Erythroblast (primary cell): ENCODE measurements at regions not wholly inside any gene's neighbourhood (a gene's known extent, or its start where the extent isn't known, plus 50 kb on each side); places are given as distances from the start of the nearest gene placed in this dataset.

Experiments used
- DNase-seq, 2 experiments: peaks; one replicate each; lab custom pipeline; 2025; lab: John Stamatoyannopoulos, UW
- GATA1 ChIP-seq: IDR thresholded peaks from 2 replicates; pipeline ENCODE4 v1.6.1; 2011; ENCODE audit warnings: low read depth, mild to moderate bottlenecking, control low read depth, low read length, moderate library complexity
- POLR2A ChIP-seq: IDR thresholded peaks from 2 replicates; pipeline ENCODE4 v1.6.1; 2011; ENCODE audit warnings: mild to moderate bottlenecking, low read length

DNA sequence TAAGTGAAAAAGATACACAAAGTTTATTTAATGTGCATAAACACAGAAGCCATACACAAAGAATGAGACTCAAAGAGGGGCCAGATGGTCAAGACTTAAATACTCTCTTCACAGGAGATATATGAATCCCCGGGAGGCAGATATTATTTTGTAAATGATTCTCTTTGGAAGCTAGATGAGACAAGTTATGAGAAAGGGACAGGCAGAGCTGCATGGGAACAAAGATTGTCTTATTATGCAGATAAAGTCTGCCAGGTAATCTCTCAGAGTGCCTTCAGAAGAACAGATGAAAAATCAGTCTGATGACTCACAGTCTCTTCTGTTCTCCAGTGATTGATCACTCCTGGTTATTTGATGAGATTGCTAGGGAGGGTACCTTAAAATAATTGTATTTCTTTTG is 89.0 kb downstream of the NAF1 start:
- TF ChIP-seq POLR2A: no peak
- TF ChIP-seq GATA1: no peak
- no peak for DNase-seq

DNA sequence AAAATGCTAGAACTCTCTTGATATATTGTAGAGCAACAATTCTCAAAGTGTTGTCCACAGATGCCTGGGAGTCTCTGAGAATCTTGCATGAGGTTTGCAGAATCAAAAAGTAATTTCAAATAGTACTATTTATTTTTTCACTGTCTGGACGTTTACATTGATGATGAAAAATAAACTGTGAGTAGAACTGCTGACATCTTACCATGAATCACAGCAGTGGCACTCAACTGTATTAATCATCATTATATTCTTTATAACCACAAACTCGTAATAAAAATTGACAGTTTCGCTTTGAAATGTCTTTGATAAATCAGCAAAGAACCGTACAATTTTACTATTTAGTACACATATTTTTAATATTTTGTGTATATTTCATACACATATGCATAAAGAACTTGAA is 94.5 kb downstream of the NAF1 start:
- no peak for DNase-seq
- no peak for TF ChIP-seq GATA1
- no peak for TF ChIP-seq POLR2A

DNA sequence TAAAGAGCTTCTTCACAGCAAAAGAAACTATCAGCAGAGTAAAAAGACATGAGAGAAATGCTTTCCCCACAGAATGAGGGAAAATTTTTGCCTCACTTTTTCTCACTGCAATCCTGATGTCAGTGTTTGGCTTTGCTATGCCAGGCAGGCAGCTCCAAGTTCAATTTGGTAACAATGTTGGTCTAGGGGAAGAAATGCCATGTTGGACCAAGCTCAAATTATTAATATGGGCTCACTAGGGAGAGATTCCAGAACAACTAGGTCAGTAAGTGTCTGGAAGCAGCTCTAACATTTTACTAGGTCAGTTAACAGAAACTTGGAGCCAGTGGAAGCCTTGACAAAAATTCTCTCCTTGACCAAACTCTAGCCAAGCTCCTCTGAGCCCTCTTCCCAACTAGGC is 95.4 kb downstream of the NAF1 start:
- TF ChIP-seq GATA1 (no peak), POLR2A (no peak)
- DNase-seq: no peak

DNA sequence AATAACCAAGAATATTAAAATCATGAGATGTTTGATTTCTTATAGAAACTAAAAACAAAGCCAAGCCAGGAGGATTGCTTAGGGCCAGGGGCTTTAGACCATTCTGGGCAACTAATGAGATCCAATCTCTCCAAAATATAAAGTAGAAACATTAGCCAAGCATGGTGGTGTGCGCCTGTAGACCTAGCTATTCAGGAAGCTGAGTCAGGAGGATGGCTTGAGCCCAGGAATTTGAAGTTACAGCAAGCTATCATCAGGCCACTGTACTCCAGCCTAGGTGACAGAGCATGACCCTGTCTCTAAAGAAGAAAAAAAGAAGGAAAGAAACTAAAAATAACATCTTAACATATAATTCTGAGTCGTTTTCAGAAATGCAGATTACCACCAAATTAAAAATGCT is 96.7 kb downstream of the NAF1 start:
- TF ChIP-seq POLR2A (no peak), GATA1 (no peak)
- DNase-seq: no peak

DNA sequence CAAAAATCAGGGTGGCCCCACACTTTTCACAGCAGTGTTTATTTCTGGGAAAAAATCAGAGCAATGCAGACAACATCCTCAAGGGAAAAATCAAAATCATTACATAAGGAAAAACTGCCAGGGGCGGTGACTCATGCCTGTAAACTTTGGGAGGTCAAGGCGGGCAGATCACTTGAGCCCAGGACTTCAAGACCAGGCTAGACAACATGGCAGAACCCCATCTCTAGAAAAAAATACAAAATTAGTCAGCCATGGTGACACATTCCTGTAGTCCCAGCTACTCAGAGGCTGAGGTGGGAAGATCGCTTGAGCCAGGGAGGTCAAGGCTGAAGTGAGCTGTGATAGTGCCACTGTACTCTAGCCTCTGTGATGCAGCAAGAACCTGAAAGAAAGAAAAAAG is 102.8 kb downstream of the NAF1 start:
- no peak for DNase-seq
- TF ChIP-seq POLR2A: no peak
- TF ChIP-seq GATA1: no peak

DNA sequence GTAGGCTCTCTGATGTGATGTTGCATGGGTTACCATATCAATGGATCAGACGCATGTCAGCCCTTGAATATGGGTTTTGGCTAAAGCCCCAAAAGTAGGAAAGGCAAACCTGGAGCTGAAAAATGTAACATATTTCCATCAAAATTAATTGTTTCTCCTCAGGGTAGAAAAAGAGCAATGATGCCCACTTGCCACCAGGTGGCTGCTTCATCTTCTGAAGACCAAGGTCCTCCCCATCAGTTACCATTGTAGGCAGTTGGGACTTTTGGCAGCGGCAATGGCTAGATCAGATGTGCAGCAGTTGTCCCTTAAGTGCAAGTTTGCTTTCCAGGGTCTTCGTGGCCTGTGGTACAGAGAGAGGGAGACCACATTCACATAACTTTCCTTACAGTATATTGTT is 118.2 kb downstream of the NAF1 start:
- TF ChIP-seq GATA1 (no peak), POLR2A (no peak)
- DNase-seq: peak; percentile 34 to 42

DNA sequence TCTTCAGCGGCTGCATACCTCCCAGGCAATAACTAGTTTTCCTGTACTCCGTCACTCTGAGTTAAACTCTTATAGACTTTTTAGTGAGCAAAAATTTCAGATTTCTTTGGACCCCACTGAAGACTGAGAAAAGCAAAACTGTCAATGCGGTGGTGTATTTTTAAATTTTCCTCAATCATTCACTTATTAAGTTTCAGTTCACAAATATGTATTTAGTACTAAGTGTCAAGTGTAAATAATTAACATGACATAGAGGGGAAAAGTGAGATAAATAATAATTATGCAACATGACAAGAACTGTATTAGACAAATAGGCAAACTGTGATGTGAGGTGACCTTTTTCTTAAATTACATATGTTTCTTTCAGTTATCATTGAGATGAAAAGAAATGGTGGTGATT is 124.4 kb downstream of the NAF1 start:
- no peak for TF ChIP-seq GATA1
- no peak for TF ChIP-seq POLR2A
- no peak for DNase-seq

DNA sequence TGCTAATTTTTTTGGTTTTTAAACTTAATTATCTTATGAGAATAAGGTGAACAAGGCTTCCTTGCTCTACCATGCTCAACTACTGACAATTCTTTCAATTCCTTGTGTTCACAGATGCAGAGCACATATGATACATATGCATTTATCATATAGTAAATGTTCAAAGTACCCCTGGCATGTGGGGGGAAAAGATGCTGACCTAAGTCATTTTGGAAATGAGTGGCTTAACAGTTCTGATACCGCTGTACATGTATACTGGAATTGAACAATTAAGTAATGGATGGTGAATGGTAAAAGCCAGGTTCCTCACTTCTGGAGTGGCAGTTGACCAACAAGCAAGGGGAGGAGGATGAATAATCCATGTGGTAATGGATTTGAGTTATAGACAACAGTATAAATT is 149.6 kb downstream of the NAF1 start:
- no peak for DNase-seq
- TF ChIP-seq POLR2A (no peak), GATA1 (no peak)

DNA sequence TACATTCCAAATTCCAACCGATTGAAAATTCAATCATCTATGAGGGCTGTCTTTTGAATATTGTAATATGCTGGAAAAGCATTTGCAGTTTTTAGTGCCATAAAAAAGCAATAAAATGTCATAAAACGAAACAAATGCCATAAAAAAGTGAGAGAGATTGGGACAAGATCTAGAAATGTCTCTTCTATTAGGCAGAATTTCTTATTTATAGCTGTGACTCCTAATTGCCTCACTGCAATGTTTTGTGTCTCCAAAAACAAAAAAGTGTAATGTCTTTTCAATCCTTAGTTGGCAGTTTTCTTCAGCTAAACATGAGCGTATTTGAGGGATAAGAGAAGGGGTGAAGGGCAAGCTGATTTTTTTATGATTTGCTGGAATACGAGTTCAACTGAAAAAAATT is 153.9 kb downstream of the NAF1 start:
- TF ChIP-seq GATA1: no peak
- TF ChIP-seq POLR2A: no peak
- DNase-seq: no peak

DNA sequence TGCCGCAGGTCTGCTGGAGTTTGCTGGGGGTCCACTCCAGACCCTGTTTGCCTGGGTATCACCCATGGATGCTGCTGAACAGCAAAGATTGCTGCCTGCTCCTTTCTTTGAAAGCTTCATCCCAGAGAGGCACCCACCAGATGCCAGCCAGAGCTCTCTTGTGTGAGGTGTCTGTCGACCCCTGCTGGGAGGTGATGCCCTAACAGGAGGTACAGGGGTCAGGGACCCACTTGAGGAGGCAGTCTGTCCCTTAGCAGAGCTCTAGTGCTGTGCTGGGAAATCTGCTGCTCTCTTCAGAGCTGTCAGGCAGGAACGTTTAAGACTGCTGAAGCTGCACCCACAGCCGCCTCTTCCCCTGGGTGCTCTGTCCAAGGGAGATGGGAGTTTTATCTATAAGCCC is 162.7 kb downstream of the NAF1 start:
- DNase-seq: peak in 1 of 2 experiments; percentile 1
- TF ChIP-seq POLR2A (no peak), GATA1 (no peak)

DNA sequence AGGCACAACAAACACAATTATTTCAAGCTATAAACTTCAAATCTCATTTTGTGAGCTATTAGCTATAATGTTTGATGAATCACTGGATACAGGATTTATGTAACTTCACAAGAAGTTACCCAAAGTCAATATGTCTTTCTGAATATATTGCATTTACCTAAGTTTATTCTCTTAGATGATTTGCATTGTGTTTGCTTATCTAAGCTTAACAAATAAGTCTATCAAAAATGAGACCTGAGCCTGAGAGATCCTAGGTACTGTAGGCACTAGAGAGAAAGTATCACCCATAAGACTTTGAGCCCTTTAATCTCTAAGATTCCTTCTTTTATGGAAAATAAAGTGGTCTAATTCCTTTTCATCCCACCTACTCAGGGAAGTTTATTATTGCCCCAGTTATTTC is 178.2 kb downstream of the NAF1 start:
- TF ChIP-seq POLR2A: no peak
- TF ChIP-seq GATA1: no peak
- DNase-seq: no peak

DNA sequence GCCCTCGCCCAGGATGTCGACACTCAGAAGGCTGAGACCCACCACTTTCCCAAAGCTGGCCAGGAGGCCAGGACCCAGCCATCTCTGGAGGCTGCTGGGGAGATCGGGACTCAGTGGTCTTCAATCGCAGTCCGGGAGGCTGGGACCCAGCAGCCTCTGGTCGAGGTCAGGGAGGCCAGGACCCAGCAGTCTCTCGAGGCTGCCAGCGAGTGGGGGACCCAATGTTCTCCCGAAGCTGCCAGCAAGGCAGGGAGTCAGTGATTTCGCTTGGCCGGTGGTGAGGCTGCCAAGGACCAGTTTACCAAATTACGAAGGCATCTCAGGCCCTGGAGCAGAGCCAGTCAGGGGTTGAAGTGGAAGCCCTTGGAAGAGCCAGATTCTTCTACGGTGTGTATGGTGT is 181.6 kb downstream of the NAF1 start:
- DNase-seq: no peak
- no peak for TF ChIP-seq POLR2A
- TF ChIP-seq GATA1: no peak

DNA sequence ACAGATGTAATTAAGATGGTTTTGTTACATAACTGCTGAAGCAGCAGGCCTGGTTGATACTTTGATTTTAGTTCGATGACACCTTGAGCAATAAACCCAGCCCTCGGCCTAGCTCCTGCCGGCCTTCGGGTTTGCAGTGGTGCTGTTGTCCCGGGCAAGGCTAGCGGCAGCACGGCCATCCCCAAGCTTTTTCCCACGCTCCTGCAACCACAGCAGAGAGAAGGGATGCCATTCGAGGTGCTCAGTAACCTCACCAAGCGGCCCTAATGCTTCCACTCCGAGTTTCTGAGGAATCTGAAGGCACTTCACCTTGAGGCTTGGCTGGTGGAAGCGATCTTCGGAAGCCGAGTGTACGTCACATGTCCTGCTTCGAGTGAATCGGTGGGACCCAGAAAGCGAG is 182.1 kb downstream of the NAF1 start:
- TF ChIP-seq GATA1 (no peak), POLR2A (no peak)

DNA sequence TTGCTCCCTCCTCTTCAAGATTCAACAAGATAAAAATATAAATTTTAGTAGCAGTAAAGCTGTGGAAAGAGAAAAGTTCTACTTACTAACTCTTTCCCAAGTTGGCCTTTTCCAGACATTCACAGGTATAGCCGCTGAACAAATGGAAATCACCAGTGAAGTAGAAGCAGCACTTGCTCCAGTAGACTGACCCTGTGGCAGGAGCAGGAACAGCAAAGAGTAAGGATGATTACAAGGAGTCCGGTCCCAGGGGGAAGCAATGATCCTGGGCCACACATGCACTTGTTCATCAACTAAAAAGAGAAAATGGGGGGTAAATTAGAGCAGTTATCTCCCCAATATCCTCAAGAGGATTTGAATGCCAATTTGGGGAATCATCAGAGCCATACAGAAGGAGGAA is 184.9 kb downstream of the NAF1 start:
- DNase-seq: no peak
- TF ChIP-seq GATA1 (no peak), POLR2A (no peak)

More for the DNA sequence above, 182.1 kb downstream of the NAF1 start:
- no peak for DNase-seq

DNA sequence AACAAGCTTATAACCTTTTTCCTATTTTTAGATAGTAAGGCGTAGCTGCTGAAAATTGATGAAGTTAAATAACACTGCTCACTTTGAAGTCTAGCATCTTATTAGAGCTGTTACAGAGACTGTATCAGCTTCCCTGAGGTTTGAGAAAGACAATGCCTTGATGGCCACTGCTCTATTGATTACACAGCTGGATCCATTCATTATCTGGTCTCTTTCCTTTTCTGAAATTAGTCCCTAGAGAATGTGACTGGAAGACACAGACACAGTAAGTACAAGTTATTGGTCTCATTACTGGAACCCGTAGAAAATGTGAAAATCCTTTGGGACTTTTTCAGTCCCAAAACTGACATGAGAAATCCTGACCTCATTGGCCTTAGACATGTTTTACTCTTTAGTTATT is 188.3 kb downstream of the NAF1 start:
- no peak for TF ChIP-seq GATA1
- TF ChIP-seq POLR2A: no peak
- DNase-seq: no peak

DNA sequence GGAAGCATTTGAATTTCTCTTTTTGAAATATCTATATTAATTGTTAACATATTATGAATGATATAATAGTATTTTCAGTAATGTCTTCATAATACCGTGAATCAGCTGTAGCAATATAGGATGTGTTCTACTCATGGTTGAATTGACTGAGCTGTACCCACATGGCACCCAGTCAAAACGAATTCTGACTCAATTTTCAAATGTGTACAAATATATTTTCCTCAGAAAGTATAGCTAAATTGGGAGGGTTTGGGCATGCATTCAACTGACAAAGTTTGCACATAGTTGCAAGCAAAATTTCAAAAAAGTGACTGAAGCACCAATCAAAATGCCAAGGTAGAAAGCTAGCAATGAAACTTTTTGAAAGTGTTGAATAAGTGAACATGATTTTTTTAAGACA is 188.9 kb downstream of the NAF1 start:
- DNase-seq: no peak
- TF ChIP-seq GATA1 (no peak), POLR2A (no peak)
